AG09319 (cell line): ENCODE measurements at regions not wholly inside any gene's neighbourhood (a gene's known extent, or its start where the extent isn't known, plus 50 kb on each side); places are given as distances from the start of the nearest gene placed in this dataset.

Experiments
- DNase-seq: peaks from one replicate; pipeline ENCODE4 v3.0.0-alpha.2; 2010; ENCODE audit warnings: low read depth; ENCODE audit errors: extremely low read depth
- TF ChIP-seq, protein P1 (sequence below): IDR thresholded peaks from 2 replicates; pipeline ENCODE4 v1.5.1; 2011; ENCODE audit warnings: low read depth, mild to moderate bottlenecking, inconsistent platforms, low read length, moderate library complexity

DNA sequence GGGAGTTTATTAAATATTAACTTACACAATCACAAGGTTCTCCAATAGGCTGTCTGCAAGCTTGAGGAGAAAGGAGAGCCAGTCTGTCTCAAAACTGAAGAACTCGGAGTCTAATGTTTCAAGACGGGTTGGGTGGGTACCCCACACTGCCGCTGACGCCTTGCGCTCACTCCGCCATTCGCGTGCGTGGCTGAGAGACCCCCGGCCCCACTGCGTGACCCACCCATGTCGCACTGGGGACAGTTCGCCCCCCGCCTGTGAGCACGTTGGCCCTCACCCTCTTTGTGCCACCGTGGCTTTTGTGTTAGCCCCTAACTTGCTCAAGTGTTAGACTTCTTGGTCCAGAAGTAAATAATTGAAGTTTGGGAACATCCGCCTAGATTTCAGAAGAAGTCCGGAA lies 270.0 kb upstream of the ITGA1 start:
- no peak for DNase-seq
- TF ChIP-seq, protein P1, sequence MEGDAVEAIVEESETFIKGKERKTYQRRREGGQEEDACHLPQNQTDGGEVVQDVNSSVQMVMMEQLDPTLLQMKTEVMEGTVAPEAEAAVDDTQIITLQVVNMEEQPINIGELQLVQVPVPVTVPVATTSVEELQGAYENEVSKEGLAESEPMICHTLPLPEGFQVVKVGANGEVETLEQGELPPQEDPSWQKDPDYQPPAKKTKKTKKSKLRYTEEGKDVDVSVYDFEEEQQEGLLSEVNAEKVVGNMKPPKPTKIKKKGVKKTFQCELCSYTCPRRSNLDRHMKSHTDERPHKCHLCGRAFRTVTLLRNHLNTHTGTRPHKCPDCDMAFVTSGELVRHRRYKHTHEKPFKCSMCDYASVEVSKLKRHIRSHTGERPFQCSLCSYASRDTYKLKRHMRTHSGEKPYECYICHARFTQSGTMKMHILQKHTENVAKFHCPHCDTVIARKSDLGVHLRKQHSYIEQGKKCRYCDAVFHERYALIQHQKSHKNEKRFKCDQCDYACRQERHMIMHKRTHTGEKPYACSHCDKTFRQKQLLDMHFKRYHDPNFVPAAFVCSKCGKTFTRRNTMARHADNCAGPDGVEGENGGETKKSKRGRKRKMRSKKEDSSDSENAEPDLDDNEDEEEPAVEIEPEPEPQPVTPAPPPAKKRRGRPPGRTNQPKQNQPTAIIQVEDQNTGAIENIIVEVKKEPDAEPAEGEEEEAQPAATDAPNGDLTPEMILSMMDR, result no peak

DNA sequence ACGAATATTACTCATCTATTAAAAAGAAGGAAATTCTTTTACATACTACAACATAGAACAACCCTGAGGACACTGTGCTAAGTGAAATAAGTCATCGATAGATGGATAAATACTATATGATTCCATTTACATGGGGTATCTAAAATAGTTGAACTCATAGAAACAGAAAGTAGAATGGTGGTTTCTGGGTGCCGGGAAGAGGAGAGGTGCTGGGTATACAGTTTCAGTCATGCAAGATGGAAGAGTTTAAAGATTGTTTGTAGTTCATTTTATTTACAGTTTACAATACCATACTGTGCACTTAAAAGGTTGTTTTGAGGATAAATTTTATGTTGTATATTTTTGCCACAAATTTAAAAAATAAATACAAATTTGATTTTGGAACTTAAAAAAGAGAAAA lies 267.5 kb upstream of the ITGA1 start:
- TF ChIP-seq, protein P1, result no peak

DNA sequence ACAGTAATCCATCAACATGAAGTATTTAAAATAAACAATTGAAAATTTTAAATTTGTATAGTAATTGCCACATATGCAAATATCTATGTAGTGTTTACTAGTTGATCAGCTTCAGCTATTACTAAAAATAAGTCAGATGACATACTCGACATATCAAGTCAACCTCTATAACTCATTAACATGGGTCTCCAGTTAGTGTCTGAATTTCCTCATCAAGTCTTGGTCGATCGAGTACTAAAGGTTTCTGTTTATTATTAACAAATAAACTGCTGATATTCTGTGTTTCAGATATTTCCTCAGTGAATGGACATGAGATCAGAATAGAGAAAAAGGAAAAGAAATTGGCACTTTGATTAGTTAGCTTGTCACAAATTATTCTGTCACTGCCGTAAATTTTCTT lies 266.5 kb upstream of the ITGA1 start:
- TF ChIP-seq, protein P1, result no peak
- DNase-seq, result no peak

More for the DNA sequence above, 267.5 kb upstream of the ITGA1 start:
- DNase-seq, result no peak

DNA sequence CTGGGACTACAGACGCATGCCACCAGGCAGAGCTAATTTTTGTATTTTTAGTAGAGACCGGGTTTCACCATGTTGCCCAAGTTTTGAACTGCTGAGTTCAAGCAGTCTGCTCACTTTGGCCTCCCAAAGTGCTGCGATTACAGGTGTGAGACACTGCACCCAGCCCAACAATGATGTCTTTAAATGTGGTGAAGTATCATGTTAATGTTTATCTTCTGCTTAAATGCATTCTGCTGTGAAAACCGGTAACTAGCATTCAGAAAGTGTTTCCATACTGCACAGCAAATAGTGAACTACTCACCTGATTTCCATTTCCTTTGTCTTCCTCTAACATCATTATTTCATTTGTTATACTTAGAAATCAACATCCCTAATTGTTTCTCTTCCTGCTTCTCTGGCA lies 264.0 kb upstream of the ITGA1 start:
- DNase-seq, result no peak

DNA sequence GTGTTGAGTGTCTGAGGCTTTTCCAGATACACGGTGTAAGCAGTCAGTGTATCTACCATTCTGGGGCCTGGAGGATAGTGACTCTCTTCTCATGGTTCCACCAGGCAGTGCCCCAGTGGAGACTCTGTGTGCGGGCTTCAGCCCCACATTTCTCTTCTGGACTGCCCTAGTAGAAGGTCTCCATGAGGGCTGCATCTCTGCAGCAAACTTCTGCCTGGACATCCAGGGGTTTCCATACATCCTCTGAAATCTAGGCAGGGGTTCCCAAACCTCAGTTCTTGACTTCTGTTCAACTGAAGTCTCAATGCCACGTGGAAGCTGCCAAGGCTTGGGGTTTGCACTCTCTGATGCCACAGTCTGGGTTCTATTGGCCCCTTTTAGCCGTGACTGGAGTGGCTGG lies 256.6 kb upstream of the ITGA1 start:
- DNase-seq, result no peak
- TF ChIP-seq, protein P1, result no peak

More for the DNA sequence above, 264.0 kb upstream of the ITGA1 start:
- TF ChIP-seq, protein P1, result no peak

DNA sequence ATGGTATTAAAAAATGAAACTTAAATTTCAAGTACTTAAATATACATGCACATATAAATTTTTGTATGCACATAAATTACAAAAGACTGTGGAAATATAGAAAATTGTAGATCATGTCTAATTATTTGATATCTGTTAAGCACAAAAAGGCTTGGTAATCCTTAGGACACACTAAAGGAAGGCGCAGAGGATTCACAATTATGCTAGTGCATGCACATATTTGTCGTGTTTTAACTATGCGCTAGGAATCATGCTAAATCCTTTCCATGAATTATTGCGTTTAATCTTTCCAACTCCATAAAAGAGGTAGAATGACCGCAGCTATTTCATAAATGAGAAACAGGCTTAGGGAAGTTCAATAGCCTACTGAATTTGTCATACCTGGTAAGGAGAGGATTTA lies 244.1 kb upstream of the ITGA1 start:
- TF ChIP-seq, protein P1, result no peak
- no peak for DNase-seq

DNA sequence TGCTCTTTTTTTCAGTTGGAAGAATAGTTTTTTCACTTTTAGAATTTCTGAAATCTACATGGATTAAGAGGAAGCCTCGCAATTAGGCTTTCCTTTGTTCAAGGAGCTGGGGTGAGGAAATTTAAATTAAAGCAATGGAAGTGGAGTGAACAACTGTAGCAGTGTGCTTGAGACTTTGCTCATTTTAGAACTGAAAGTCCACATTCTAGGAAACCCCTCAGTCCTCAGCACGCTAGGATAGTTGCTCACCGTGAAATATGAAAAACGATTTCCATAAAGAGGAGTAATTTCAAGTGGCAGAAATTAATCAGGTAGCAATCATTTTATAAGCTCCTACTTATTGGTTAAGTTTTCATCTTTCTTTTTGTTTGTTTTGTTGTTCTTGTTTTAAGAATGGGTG lies 243.0 kb upstream of the ITGA1 start:
- TF ChIP-seq, protein P1, result no peak
- no peak for DNase-seq

DNA sequence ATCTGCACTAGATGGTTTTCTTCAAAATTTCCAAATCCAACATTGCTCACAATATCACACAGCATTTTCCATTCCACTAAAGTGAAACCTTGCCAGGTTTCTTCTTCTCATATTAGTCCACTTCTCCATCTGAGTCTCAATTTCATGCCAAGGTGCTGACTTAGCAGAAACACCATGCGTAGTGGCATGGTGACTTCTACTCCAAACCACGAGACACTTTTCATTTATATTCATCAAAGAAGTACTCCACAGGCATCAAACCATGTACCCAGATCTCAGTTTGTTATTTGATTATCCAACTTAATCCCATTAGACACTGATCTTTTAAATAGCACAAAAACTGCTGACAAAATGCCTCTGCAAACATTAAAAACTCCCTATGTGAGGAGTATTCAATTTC lies 233.4 kb upstream of the ITGA1 start:
- TF ChIP-seq, protein P1, result no peak
- DNase-seq, result no peak
